ENCODE measurements at regions not wholly inside any gene's neighbourhood (a gene's known extent, or its start where the extent isn't known, plus 50 kb on each side); places are given as distances from the start of the nearest gene placed in this dataset.

- TF ChIP-seq CTCF (IDR thresholded peaks at IDR 0.05; ENCODE audit: insufficient read depth, low read depth, low read length, missing control alignments): no peak
- no peak for DNase-seq (ENCODE audit: low read depth)
- H3K4me3 ChIP-seq (ENCODE audit: low read length): no peak overlapping the region
Observed at GRCh38 chr1:10895621-10896020, 99.2 kb upstream of the CASZ1 start.

- no peak overlapping the region for H3K4me3 ChIP-seq (ENCODE audit: low read length)
- TF ChIP-seq CTCF (IDR thresholded peaks at IDR 0.05; ENCODE audit: insufficient read depth, low read depth, low read length, missing control alignments): no peak
- no peak for DNase-seq (ENCODE audit: low read depth)
Observed at GRCh38 chr1:10896673-10897072, 100.2 kb upstream of the CASZ1 start.

GRCh38 chr1:10897321-10897980, 101.0 kb upstream of the CASZ1 start:
- TF ChIP-seq CTCF (IDR thresholded peaks at IDR 0.05; ENCODE audit: insufficient read depth, low read depth, low read length, missing control alignments): no peak
- no peak overlapping the region for H3K4me3 ChIP-seq (ENCODE audit: low read length)
- peak; percentile 83 for DNase-seq (ENCODE audit: low read depth)

GRCh38 chr1:10897981-10898728, 101.7 kb upstream of the CASZ1 start:
- H3K4me3 ChIP-seq (ENCODE audit: low read length): no peak overlapping the region
- no peak for TF ChIP-seq CTCF (IDR thresholded peaks at IDR 0.05; ENCODE audit: insufficient read depth, low read depth, low read length, missing control alignments)
- peak; percentile 62 for DNase-seq (ENCODE audit: low read depth)

- no peak overlapping the region for H3K4me3 ChIP-seq (ENCODE audit: low read length)
- no peak for TF ChIP-seq CTCF (IDR thresholded peaks at IDR 0.05; ENCODE audit: insufficient read depth, low read depth, low read length, missing control alignments)
- no peak for DNase-seq (ENCODE audit: low read depth)
Observed at GRCh38 chr1:10898921-10899320, 102.5 kb upstream of the CASZ1 start.

- TF ChIP-seq CTCF (IDR thresholded peaks at IDR 0.05; ENCODE audit: insufficient read depth, low read depth, low read length, missing control alignments): no peak
- DNase-seq (ENCODE audit: low read depth): peak; percentile 97
- H3K4me3 ChIP-seq (ENCODE audit: low read length): peak overlapping the region; percentile 18
Observed at GRCh38 chr1:10899490-10900250, 103.2 kb upstream of the CASZ1 start.

Data from epithelial cell of esophagus (primary cell).